H1 (cell line): ENCODE measurements at regions not wholly inside any gene's neighbourhood (a gene's known extent, or its start where the extent isn't known, plus 50 kb on each side); places are given as distances from the start of the nearest gene placed in this dataset.

Source experiments
- ASH2L ChIP-seq: fragments of 200-600, 300-600 bp; sonication (generic); IDR thresholded peaks from one replicate; pipeline ENCODE4 v1.7.1; 2017; ENCODE audit warnings: low read length
- CHD1 ChIP-seq: IDR thresholded peaks from 2 replicates; pipeline ENCODE4 v1.6.1; 2012; ENCODE audit warnings: low read depth, low read length, improper control_type of control experiment
- CHD7 ChIP-seq: fragments of 300-600 bp; sonication (generic); IDR thresholded peaks from 2 replicates; pipeline ENCODE4 v1.7.1; 2012; ENCODE audit warnings: low read length, moderate library complexity, mild to moderate bottlenecking, inconsistent platforms; ENCODE audit not compliant: insufficient replicate concordance
- E2F6 ChIP-seq: IDR thresholded peaks from 2 replicates; pipeline ENCODE4 v1.6.1; 2012; ENCODE audit warnings: inconsistent platforms
- EGR1 ChIP-seq: IDR thresholded peaks from 2 replicates; pipeline ENCODE4 v1.6.1; 2011; ENCODE audit warnings: low read depth, low read length, borderline replicate concordance
- GABPA ChIP-seq: IDR thresholded peaks from 2 replicates; pipeline ENCODE4 v1.6.1; 2011; ENCODE audit warnings: mild to moderate bottlenecking, low read length, moderate library complexity, borderline replicate concordance; ENCODE audit not compliant: insufficient read depth
- HDAC2 ChIP-seq, 2 experiments: fragments of 300-600 bp in 1 of 2; sonication (generic) in 1 of 2; IDR thresholded peaks; 2 replicates each; pipeline ENCODE4 v1.6.1; 2011 to 2012; ENCODE audit warnings: low read depth in 2 of 2, low read length in 2 of 2, mild to moderate bottlenecking in 2 of 2, moderate library complexity in 2 of 2, borderline replicate concordance in 1 of 2, inconsistent platforms in 1 of 2
- NANOG ChIP-seq: IDR thresholded peaks from 2 replicates; pipeline ENCODE4 v1.6.1; 2011; ENCODE audit warnings: low read length, low read depth, mild to moderate bottlenecking, inconsistent platforms; ENCODE audit not compliant: insufficient read depth, poor library complexity, severe bottlenecking
- YY1 ChIP-seq: IDR thresholded peaks from 2 replicates; pipeline ENCODE4 v1.6.1; 2011; ENCODE audit warnings: low read depth, mild to moderate bottlenecking, low read length

GRCh38 chr5:119752921-119753886 is 123.8 kb downstream of the FAM170A start (continued):
- no peak for TF ChIP-seq CHD7
- no peak for TF ChIP-seq ASH2L
- TF ChIP-seq NANOG, result no peak
- TF ChIP-seq CHD1, result no peak
- no peak for TF ChIP-seq GABPA
- no peak for TF ChIP-seq HDAC2 (IDR thresholded peaks at IDR 0.05; ENCODE audit: borderline replicate concordance in 1 of 2, low read depth in 2 of 2, low read length in 2 of 2)
- no peak for TF ChIP-seq YY1
- TF ChIP-seq E2F6, result no peak
- no peak for TF ChIP-seq EGR1
